H1 (cell line): ENCODE measurements at regions not wholly inside any gene's neighbourhood (a gene's known extent, or its start where the extent isn't known, plus 50 kb on each side); places are given as distances from the start of the nearest gene placed in this dataset.

Source experiments
- ATF2 ChIP-seq: IDR thresholded peaks from 2 replicates; pipeline ENCODE4 v1.6.1; 2012; ENCODE audit warnings: low read length, inconsistent platforms
- CBX5 ChIP-seq: fragments of 300-800, 300-1000 bp; sonication (generic); IDR thresholded peaks from 2 replicates; pipeline ENCODE4 v1.7.1; 2016; ENCODE audit warnings: antibody characterized with exemption, low read length, low read depth
- CTCF ChIP-seq, 3 experiments: IDR thresholded peaks; 1 replicate in 2 of 3; 2 replicates in 1 of 3; pipeline versions ENCODE4 v1.5.1 to v1.6.1; 2011; ENCODE audit warnings: low read length in 3 of 3, mild to moderate bottlenecking in 3 of 3, inconsistent platforms in 2 of 3, low read depth in 1 of 3, moderate library complexity in 1 of 3; ENCODE audit not compliant: insufficient read depth in 1 of 3; ENCODE audit errors: control extremely low read depth in 1 of 3
- EP300 ChIP-seq, 2 experiments: IDR thresholded peaks; 1 replicate in 1 of 2; 2 replicates in 1 of 2; pipeline ENCODE4 v1.6.1; 2011 to 2012; ENCODE audit warnings: low read depth in 2 of 2, low read length in 2 of 2, mild to moderate bottlenecking in 2 of 2, borderline replicate concordance in 1 of 2, inconsistent platforms in 1 of 2, moderate library complexity in 1 of 2
- NRF1 ChIP-seq: IDR thresholded peaks from 2 replicates; pipeline ENCODE4 v1.6.1; 2011; ENCODE audit warnings: mild to moderate bottlenecking, low read depth, low read length, improper control_type of control experiment
- POLR2AphosphoS5 ChIP-seq: IDR thresholded peaks from 2 replicates; pipeline ENCODE4 v1.6.1; 2011; ENCODE audit warnings: low read depth, low read length
- RAD21 ChIP-seq, 2 experiments: IDR thresholded peaks in 1 of 2; conservative IDR thresholded peaks in 1 of 2; 2 replicates each; pipeline ENCODE4 v1.6.1; 2011; ENCODE audit warnings: low read depth in 2 of 2, low read length in 2 of 2, improper control_type of control experiment in 1 of 2, inconsistent platforms in 1 of 2, mild to moderate bottlenecking in 1 of 2, moderate library complexity in 1 of 2
- TAF1 ChIP-seq: IDR thresholded peaks from 2 replicates; pipeline ENCODE4 v1.6.1; 2011; ENCODE audit warnings: mild to moderate bottlenecking, low read depth, low read length
- USF2 ChIP-seq: IDR thresholded peaks from 2 replicates; pipeline ENCODE4 v1.6.1; 2011; ENCODE audit warnings: low read length, improper control_type of control experiment

- no peak for TF ChIP-seq POLR2AphosphoS5
- TF ChIP-seq CTCF (IDR thresholded peaks at IDR 0.05; ENCODE audit: control extremely low read depth in 1 of 3, insufficient read depth in 1 of 3, low read depth in 1 of 3, low read length in 3 of 3), result no peak
- TF ChIP-seq USF2, result no peak
- TF ChIP-seq CBX5, result no peak
- no peak for TF ChIP-seq EP300 (IDR thresholded peaks at IDR 0.05; ENCODE audit: borderline replicate concordance in 1 of 2, low read depth in 2 of 2, low read length in 2 of 2)
- TF ChIP-seq RAD21 (IDR thresholded peaks at IDR 0.05 in 1 of 2, conservative IDR thresholded peaks at IDR 0.05 in 1 of 2; ENCODE audit: low read depth in 2 of 2, low read length in 2 of 2), result no peak
- no peak for TF ChIP-seq NRF1
- no peak for TF ChIP-seq TAF1
- TF ChIP-seq ATF2, result no peak
These were observed 416.5 kb downstream of the DOK5 start for GRCh38 chr20:54891907-54892306.
